Thymus (tissue), 11 donors: ENCODE measurements at regions not wholly inside any gene's neighbourhood (a gene's known extent, or its start where the extent isn't known, plus 50 kb on each side); places are given as distances from the start of the nearest gene placed in this dataset.

Source experiments
- DNase-seq, 9 donors: peaks; one replicate each; pipeline ENCODE4 v3.0.0-alpha.2; 2013; ENCODE audit warnings: low spot score in 9 of 9, low read depth in 6 of 9, missing footprints in 1 of 9
- H3K27ac ChIP-seq, 2 donors: one replicate each; pipeline ENCODE4 v1.5.1; 2013; ENCODE audit warnings: control low read depth in 1 of 2, low read depth in 1 of 2, low read length in 1 of 2, mild to moderate bottlenecking in 1 of 2, moderate library complexity in 1 of 2
- H3K27me3 ChIP-seq, 2 donors: one replicate each; pipeline ENCODE4 v1.5.1; 2013; ENCODE audit warnings: low read length in 1 of 2; ENCODE audit not compliant: control insufficient read depth in 2 of 2, insufficient read depth in 1 of 2
- H3K36me3 ChIP-seq, 2 donors: one replicate each; pipeline ENCODE4 v1.5.1; 2013; ENCODE audit warnings: low read length in 1 of 2, mild to moderate bottlenecking in 1 of 2, moderate library complexity in 1 of 2; ENCODE audit not compliant: control insufficient read depth in 2 of 2, insufficient read depth in 2 of 2
- H3K4me1 ChIP-seq, 2 donors: one replicate each; pipeline ENCODE4 v1.5.1; 2013; ENCODE audit warnings: low read length in 2 of 2; ENCODE audit not compliant: control insufficient read depth in 2 of 2, insufficient read depth in 2 of 2
- H3K4me3 ChIP-seq, 2 donors: one replicate each; pipeline ENCODE4 v1.5.1; 2013; ENCODE audit warnings: low read length in 2 of 2, control low read depth in 1 of 2, mild to moderate bottlenecking in 1 of 2
- H3K9me3 ChIP-seq, 2 donors: one replicate each; pipeline ENCODE4 v1.5.1; 2013; ENCODE audit warnings: low read length in 1 of 2, mild to moderate bottlenecking in 1 of 2; ENCODE audit not compliant: control insufficient read depth in 2 of 2, insufficient read depth in 1 of 2
- WGBS: extraction: QIAGEN DNeasy Blood & Tissue Kit; methylation state at CpG from one replicate; pipeline ENCODE4 v1.1.7; 2013; 5-methylcytosine and 5-hydroxymethylcytosine counted together
- donor health status: healthy.

- no peaks in the 10 kb centered on the region for H3K36me3 ChIP-seq
- no peak overlapping the region for H3K27ac ChIP-seq
- WGBS = 89% methylated on average over 4 of the region's 4 CpGs
- peaks cover 0 to 3% of the 10 kb centered on the region in 2 donors for H3K9me3 ChIP-seq
- no peak overlapping the region for H3K4me3 ChIP-seq
- H3K4me1 ChIP-seq = no peaks in the 10 kb centered on the region
- peaks cover 0 to 3% of the 10 kb centered on the region in 2 donors for H3K27me3 ChIP-seq
- DNase-seq = no peak
Observed at GRCh38 chr3:127097072-127097405, 95.9 kb upstream of the PRR23E start.

- Histone ChIP-seq H3K36me3 (no peaks in the 10 kb centered on the region), H3K4me3 (no peak overlapping the region), H3K9me3 (peaks cover 0 to 3% of the 10 kb centered on the region in 2 donors), H3K27me3 (peaks cover 0 to 3% of the 10 kb centered on the region in 2 donors), H3K4me1 (no peaks in the 10 kb centered on the region), H3K27ac (no peak overlapping the region)
- 80% methylated on average over 3 of the region's 3 CpGs for WGBS
- no peak for DNase-seq
Observed at GRCh38 chr3:127097481-127097880, 95.5 kb upstream of the PRR23E start.

- no peak overlapping the region for H3K4me3 ChIP-seq
- H3K9me3 ChIP-seq = peaks cover 0 to 3% of the 10 kb centered on the region in 2 donors
- no peak for DNase-seq
- H3K27me3 ChIP-seq = peaks cover 0 to 7% of the 10 kb centered on the region in 2 donors
- no peaks in the 10 kb centered on the region for H3K36me3 ChIP-seq
- WGBS = 90% methylated on average over 3 of the region's 3 CpGs
- no peak overlapping the region for H3K27ac ChIP-seq
- no peaks in the 10 kb centered on the region for H3K4me1 ChIP-seq
Observed at GRCh38 chr3:127099982-127100381, 92.9 kb upstream of the PRR23E start.

- Histone ChIP-seq H3K9me3 (peaks cover 0 to 2% of the 10 kb centered on the region in 2 donors), H3K27ac (no peak overlapping the region), H3K27me3 (peaks cover 0 to 7% of the 10 kb centered on the region in 2 donors), H3K4me3 (no peak overlapping the region), H3K36me3 (no peaks in the 10 kb centered on the region), H3K4me1 (no peaks in the 10 kb centered on the region)
- no peak for DNase-seq
- 85% methylated on average over 18 of the region's 18 CpGs for WGBS
Observed at GRCh38 chr3:127100459-127101410, 92.2 kb upstream of the PRR23E start.

- WGBS = 93% methylated on average over 19 of the region's 19 CpGs
- Histone ChIP-seq H3K27me3 (peaks cover 0 to 7% of the 10 kb centered on the region in 2 donors), H3K4me1 (no peaks in the 10 kb centered on the region), H3K4me3 (no peak overlapping the region), H3K27ac (no peak overlapping the region), H3K9me3 (no peaks in the 10 kb centered on the region), H3K36me3 (no peaks in the 10 kb centered on the region)
- DNase-seq = no peak
Observed at GRCh38 chr3:127101411-127102187, 91.3 kb upstream of the PRR23E start.

GRCh38 chr3:127102188-127102520 lies 90.8 kb upstream of the PRR23E start:
- 96% methylated on average over 3 of the region's 3 CpGs for WGBS
- no peak for DNase-seq
- H3K27ac ChIP-seq = no peak overlapping the region

GRCh38 chr3:127102587-127102986 lies 90.3 kb upstream of the PRR23E start:
- Histone ChIP-seq H3K4me1 (no peaks in the 10 kb centered on the region), H3K4me3 (no peak overlapping the region), H3K36me3 (no peaks in the 10 kb centered on the region), H3K27ac (no peak overlapping the region), H3K9me3 (no peaks in the 10 kb centered on the region), H3K27me3 (peaks cover 0 to 7% of the 10 kb centered on the region in 2 donors)
- no peak for DNase-seq
- WGBS = 92% methylated on average over 13 of the region's 13 CpGs

More at GRCh38 chr3:127102188-127102520, 90.8 kb upstream of the PRR23E start:
- H3K27me3 ChIP-seq = peaks cover 0 to 7% of the 10 kb centered on the region in 2 donors
- H3K36me3 ChIP-seq = no peaks in the 10 kb centered on the region
- no peak overlapping the region for H3K4me3 ChIP-seq
- no peaks in the 10 kb centered on the region for H3K9me3 ChIP-seq
- no peaks in the 10 kb centered on the region for H3K4me1 ChIP-seq

- no peak for DNase-seq
Observed at GRCh38 chr3:127103080-127103479, 89.9 kb upstream of the PRR23E start.

GRCh38 chr3:127104586-127104985 lies 88.3 kb upstream of the PRR23E start:
- DNase-seq = no peak
- H3K4me3 ChIP-seq = no peak overlapping the region
- peaks cover 0 to 7% of the 10 kb centered on the region in 2 donors for H3K27me3 ChIP-seq
- H3K4me1 ChIP-seq = no peaks in the 10 kb centered on the region
- no peaks in the 10 kb centered on the region for H3K9me3 ChIP-seq
- no peak overlapping the region for H3K27ac ChIP-seq
- H3K36me3 ChIP-seq = no peaks in the 10 kb centered on the region
- WGBS = 93% methylated on average over 7 of the region's 7 CpGs

More at GRCh38 chr3:127103080-127103479, 89.9 kb upstream of the PRR23E start:
- Histone ChIP-seq H3K27ac (no peak overlapping the region), H3K9me3 (no peaks in the 10 kb centered on the region), H3K36me3 (no peaks in the 10 kb centered on the region), H3K27me3 (peaks cover 0 to 7% of the 10 kb centered on the region in 2 donors), H3K4me1 (no peaks in the 10 kb centered on the region), H3K4me3 (no peak overlapping the region)
- WGBS = 80% methylated on average over 10 of the region's 10 CpGs
